OCI-LY7 (cell line): ENCODE measurements at regions not wholly inside any gene's neighbourhood (a gene's known extent, or its start where the extent isn't known, plus 50 kb on each side); places are given as distances from the start of the nearest gene placed in this dataset.

Experiments used
- CTCF ChIP-seq: fragments of 200-600 bp; sonication (generic); conservative IDR thresholded peaks from 2 replicates; pipeline ENCODE4 v1.5.1; 2014; ENCODE audit warnings: mild to moderate bottlenecking, antibody characterized with exemption, low read length, moderate library complexity, mixed read lengths
- EZH2phosphoT487 ChIP-seq: fragments of 200-600 bp; sonication (generic); IDR thresholded peaks from 2 replicates; pipeline ENCODE4 v1.6.1; 2018; ENCODE audit warnings: low read depth, borderline replicate concordance, mild to moderate bottlenecking, mixed run types, antibody characterized with exemption, low read length, moderate library complexity, mixed read lengths

DNA sequence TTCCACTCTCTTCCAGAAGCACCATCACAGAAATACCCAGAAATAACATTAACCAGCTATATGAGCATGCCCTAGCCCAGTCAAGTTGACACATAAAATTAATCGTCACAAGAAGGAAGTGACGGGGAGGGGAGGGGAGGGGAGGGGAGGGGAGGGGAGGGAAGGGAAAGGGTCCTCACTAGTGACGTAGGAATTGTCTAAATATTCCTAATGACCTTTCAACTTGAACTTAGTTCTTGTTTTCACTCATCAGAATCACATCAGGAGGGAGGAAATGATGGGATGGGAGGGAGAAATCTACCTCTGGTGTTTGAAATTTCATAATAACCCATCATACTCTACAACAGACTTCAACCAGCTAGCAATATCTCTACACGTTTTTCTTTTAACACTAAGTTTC, 52.2 kb upstream of the NOCT start:
- TF ChIP-seq CTCF, result no peak
- TF ChIP-seq EZH2phosphoT487, result no peak
